Ishikawa (cell line): ENCODE measurements at regions not wholly inside any gene's neighbourhood (a gene's known extent, or its start where the extent isn't known, plus 50 kb on each side); places are given as distances from the start of the nearest gene placed in this dataset.

ENCODE experiments used
- CEBPB ChIP-seq: IDR thresholded peaks from 2 replicates; pipeline ENCODE4 v1.6.1; 2012
- CREB1 ChIP-seq: IDR thresholded peaks from 2 replicates; pipeline ENCODE4 v1.6.1; 2012; ENCODE audit warnings: low read depth
- EGR1 ChIP-seq: IDR thresholded peaks from 2 replicates; pipeline ENCODE4 v1.6.1; 2012
- EP300 ChIP-seq: IDR thresholded peaks from 2 replicates; pipeline ENCODE4 v1.6.1; 2012; ENCODE audit warnings: borderline replicate concordance
- FOXM1 ChIP-seq: IDR thresholded peaks from 2 replicates; pipeline ENCODE4 v1.6.1; 2012; ENCODE audit warnings: low read depth, borderline replicate concordance
- MAX ChIP-seq: IDR thresholded peaks from 2 replicates; pipeline ENCODE4 v1.6.1; 2012
- NFIC ChIP-seq: IDR thresholded peaks from 2 replicates; pipeline ENCODE4 v1.6.1; 2012
- RAD21 ChIP-seq: IDR thresholded peaks from 2 replicates; pipeline ENCODE4 v1.6.1; 2012; ENCODE audit warnings: low read depth
- REST ChIP-seq: IDR thresholded peaks from 2 replicates; pipeline ENCODE4 v1.6.1; 2012; ENCODE audit warnings: low read depth, mild to moderate bottlenecking
- TAF1 ChIP-seq: IDR thresholded peaks from 2 replicates; pipeline ENCODE4 v1.6.1; 2012; ENCODE audit warnings: low read depth, mild to moderate bottlenecking
- TCF12 ChIP-seq: IDR thresholded peaks from 2 replicates; pipeline ENCODE4 v1.6.1; 2012; ENCODE audit warnings: low read depth
- TEAD4 ChIP-seq: IDR thresholded peaks from 2 replicates; pipeline ENCODE4 v1.6.1; 2012
- USF1 ChIP-seq: IDR thresholded peaks from 2 replicates; pipeline ENCODE4 v1.6.1; 2012
- YY1 ChIP-seq: IDR thresholded peaks from 2 replicates; pipeline ENCODE4 v1.6.1; 2012; ENCODE audit warnings: low read depth
- ZBTB7A ChIP-seq: IDR thresholded peaks from 2 replicates; pipeline ENCODE4 v1.6.1; 2012; ENCODE audit warnings: low read depth

- TF ChIP-seq NFIC (no peak), YY1 (no peak), EP300 (no peak), REST (no peak), EGR1 (no peak), CREB1 (no peak)
These were observed 133.2 kb upstream of the VEGFC start for GRCh38 chr4:176925962-176926361.

GRCh38 chr4:176927117-176927516 is 134.4 kb upstream of the VEGFC start:
- TF ChIP-seq EGR1 (no peak), TEAD4 (no peak), ZBTB7A (no peak), YY1 (no peak), USF1 (no peak), TAF1 (no peak), FOXM1 (no peak), CEBPB (no peak), NFIC (no peak), EP300 (no peak), TCF12 (no peak), REST (no peak), RAD21 (no peak), CREB1 (no peak), MAX (no peak)

- TF ChIP-seq EGR1 (no peak), FOXM1 (no peak), REST (no peak), NFIC (no peak), USF1 (no peak), CREB1 (no peak), YY1 (no peak), TEAD4 (no peak), TAF1 (no peak), TCF12 (no peak), EP300 (no peak)
These were observed 134.9 kb upstream of the VEGFC start for GRCh38 chr4:176927664-176928063.

GRCh38 chr4:176939445-176939844 is 146.7 kb upstream of the VEGFC start:
- TF ChIP-seq ZBTB7A (no peak), CREB1 (no peak), EGR1 (no peak), EP300 (no peak), USF1 (no peak), RAD21 (no peak), TEAD4 (no peak), FOXM1 (no peak), NFIC (no peak), YY1 (no peak), REST (no peak), CEBPB (no peak), TAF1 (no peak), MAX (no peak), TCF12 (no peak)
